GM12875 (cell line): ENCODE measurements at regions not wholly inside any gene's neighbourhood (a gene's known extent, or its start where the extent isn't known, plus 50 kb on each side); places are given as distances from the start of the nearest gene placed in this dataset.
"Not testable (repeated sequence)": the region's sequence is repeated elsewhere in the genome, so short reads cannot be mapped to it uniquely, and the experiment has no call there.

Source experiments
- H3K4me3 ChIP-seq: one replicate; pipeline ENCODE4 v1.5.1; 2011; ENCODE audit warnings: low read depth, low read length, control low read depth
- CTCF ChIP-seq: IDR thresholded peaks from 2 replicates; pipeline ENCODE4 v1.5.1; 2011; ENCODE audit warnings: low read depth, mild to moderate bottlenecking, control low read depth, inconsistent platforms, low read length, moderate library complexity, borderline replicate concordance; ENCODE audit not compliant: insufficient read depth

DNA sequence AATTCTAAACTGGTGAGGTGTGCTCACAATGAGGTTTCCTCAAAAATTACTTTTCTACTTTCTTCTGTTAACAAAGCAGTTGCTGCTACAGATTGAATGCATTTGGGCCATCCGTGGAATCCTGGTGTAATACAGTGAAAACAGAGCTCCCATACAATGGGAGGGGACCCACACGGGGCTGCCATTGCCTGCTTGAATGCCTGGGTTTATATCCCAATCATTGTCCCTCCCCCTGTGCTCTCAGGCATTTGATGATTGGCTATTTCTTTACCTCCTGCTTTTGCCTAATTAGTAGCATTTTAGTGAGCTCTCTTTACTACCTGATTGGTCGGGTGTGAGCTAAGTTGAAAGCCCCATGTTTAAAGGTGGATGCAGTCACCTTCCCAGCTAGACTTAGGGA lies 52.9 kb upstream of the CSF1 start:
- not testable (repeated sequence) for H3K4me3 ChIP-seq

DNA sequence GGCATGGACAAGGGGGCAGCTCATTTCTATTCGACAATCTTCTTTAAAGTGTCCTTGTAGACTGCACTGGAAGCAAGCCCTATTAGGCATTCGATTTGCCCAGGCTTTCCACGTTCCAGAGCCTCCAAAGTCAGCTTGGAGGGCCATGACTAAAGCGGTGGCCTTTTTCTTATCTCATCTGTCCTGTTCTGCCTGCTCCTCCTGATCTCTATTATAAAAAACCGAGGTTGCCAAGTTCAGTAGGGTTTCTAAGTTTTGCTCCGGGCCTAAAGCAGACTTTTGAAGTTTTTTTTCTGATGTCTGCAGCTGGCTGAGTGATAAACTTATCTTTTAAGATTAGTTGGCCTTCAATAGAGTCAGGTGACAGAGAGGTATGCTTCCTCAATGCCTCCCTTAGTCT lies 54.7 kb upstream of the CSF1 start:
- H3K4me3 ChIP-seq = not testable (repeated sequence)

DNA sequence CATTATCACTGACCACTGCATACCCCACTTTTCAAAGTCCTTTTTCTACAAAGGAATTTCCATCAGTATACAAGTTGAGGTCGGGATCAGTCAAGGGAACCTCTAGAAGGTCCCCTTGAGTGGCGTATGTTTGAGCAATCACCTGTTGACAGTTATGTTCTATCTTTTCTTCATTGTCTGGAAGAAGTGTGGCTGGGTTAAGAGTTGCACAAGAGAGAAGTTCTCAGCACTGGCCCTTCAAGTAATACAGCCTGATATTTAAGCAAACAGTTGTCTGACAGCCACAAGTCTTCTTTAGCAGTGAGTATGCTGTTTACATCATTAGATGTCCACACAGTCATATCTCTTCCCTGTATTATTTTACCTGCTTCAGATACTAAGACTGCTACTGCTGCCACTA lies 56.7 kb upstream of the CSF1 start:
- not testable (repeated sequence) for H3K4me3 ChIP-seq

DNA sequence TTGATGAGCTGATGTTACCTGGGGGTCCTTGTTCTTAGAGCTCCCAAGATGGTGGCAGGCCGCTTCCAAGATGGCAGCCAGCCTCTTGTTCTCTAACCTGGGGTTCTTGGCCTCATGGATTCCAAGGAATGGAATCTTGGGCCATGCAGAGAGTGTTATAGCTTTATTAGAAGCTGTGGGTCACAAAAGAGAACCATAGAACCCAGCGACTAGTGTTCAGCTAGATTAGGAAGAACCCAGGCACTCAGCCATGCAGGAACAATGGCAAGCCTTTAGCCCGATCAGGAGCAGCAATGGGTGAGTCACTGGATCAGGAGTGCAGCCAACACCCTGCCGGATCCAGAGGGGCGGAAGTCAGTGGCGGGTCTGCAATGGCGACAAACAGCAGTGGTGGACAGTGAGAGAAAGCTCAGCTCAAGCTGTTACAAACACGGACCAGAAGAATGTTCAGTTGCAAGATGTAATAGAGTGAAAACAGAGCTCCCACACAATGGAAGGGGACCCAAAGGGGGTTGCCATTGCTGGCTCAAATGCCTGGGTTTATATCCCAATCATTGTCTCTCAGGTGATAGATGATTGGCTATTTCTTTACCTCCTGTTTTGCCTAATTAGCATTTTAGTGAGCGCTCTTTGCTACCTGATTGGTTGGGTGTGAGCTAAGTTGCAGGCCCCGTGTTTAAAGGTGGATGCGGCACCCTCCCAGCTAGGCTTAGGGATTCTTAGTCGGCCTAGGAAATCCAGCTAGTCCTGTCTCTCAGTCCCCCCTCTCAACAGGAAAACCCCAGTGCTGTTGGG lies 58.2 kb upstream of the CSF1 start:
- not testable (repeated sequence) for H3K4me3 ChIP-seq

DNA sequence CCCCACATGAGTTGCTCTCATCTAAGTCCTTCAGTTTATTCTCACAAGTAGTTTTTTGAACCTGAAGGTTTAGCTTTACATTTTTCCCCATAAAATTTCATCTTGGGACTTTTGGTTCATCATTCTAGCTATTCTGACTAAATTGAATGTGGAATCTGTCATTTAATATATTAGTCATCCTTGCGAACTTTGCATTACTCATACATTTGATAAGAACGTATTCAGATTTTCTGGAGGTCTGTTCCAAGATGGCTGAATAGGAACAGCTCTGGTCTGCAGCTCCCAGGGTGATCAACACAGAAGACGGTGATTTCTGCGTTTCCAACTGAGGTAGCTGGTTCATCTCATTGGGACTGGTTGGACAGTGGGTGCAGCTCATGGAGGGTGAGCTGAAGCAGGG lies 59.8 kb upstream of the CSF1 start:
- no peak for TF ChIP-seq CTCF
- H3K4me3 ChIP-seq = no peak overlapping the region

DNA sequence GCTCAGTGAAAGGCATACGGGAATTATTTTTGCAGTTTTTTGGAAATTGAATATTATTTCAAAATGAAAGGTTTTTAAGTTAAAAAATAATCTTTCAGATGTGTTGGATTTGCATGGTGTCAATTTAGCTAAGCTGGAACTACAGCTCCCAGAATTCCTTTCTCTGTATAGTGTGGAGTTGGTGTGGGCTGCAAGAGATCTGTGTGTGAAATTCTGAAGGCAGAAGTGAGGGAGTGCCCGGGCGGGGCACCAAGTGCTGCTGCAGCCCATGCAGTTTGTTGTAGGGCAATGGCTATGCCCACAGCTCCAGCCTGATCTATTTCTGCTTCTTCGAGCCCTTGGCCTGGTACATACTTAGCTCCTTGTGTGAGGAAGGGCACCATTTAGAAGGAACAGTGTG lies 60.5 kb upstream of the CSF1 start:
- H3K4me3 ChIP-seq = no peak overlapping the region
- no peak for TF ChIP-seq CTCF

DNA sequence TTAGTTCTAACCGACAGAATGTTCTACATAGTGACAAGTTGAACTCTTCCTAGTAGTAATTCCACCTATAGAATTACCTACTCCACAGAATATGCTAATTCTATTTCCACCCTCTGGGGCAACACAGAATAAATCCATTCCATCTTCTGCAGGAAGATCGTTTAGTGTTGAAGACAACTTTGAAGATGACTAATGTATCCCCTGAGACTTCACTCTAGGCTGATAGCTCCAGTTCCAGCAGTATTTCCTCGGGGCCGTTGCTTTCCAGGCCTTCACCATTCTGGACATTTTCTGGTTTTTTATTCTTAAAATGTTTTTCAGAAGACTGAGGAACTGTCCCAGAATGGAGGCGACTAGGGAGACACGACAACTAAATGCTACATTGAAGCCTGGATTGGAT lies 61.0 kb upstream of the CSF1 start:
- H3K4me3 ChIP-seq = no peak overlapping the region
- no peak for TF ChIP-seq CTCF

GRCh38 chr1:109847251-109847650 lies 63.4 kb upstream of the CSF1 start:
- TF ChIP-seq CTCF = no peak
- no peak overlapping the region for H3K4me3 ChIP-seq

DNA sequence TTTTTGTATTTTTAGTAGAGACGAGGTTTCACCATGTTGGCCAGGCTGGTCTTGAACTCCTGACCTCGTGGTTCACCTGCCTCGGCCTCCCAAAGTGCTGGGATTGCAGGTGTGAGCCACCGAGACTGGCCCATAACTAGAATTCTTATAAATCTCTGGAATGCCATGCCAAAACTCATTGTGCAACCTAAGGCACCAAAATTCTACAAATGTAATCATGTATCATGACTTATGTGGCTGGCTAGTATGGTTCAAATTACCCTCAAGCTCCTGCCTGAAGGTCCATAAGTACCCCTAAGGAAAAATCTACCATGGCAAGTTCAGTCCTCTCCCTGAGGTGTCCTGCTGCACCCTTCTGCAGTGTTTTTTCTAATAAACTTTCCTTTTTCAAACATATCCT lies 63.8 kb upstream of the CSF1 start:
- no peak for TF ChIP-seq CTCF
- no peak overlapping the region for H3K4me3 ChIP-seq

- no peak for TF ChIP-seq CTCF
- H3K4me3 ChIP-seq = no peak overlapping the region
Observed at GRCh38 chr1:109846162-109846561, 64.5 kb upstream of the CSF1 start.
